Smooth muscle cell of the brain vasculature (primary cell): ENCODE measurements at regions not wholly inside any gene's neighbourhood (a gene's known extent, or its start where the extent isn't known, plus 50 kb on each side); places are given as distances from the start of the nearest gene placed in this dataset.
"Not testable (repeated sequence)": the region's sequence is repeated elsewhere in the genome, so short reads cannot be mapped to it uniquely, and the experiment has no call there.

Source experiments
- DNase-seq: peaks from one replicate; pipeline ENCODE4 v3.0.0-alpha.2; 2012; ENCODE audit warnings: low read depth, low spot score

- DNase-seq: no peak
Measured at GRCh38 chr6:19668710-19669109, 168.5 kb upstream of the ID4 start.

- no peak for DNase-seq
Measured at GRCh38 chr6:19669206-19669605, 168.0 kb upstream of the ID4 start.

GRCh38 chr6:19682859-19683258 lies 154.3 kb upstream of the ID4 start:
- DNase-seq: no peak

- DNase-seq: no peak
Measured at GRCh38 chr6:19690325-19691075, 146.7 kb upstream of the ID4 start.

DNA sequence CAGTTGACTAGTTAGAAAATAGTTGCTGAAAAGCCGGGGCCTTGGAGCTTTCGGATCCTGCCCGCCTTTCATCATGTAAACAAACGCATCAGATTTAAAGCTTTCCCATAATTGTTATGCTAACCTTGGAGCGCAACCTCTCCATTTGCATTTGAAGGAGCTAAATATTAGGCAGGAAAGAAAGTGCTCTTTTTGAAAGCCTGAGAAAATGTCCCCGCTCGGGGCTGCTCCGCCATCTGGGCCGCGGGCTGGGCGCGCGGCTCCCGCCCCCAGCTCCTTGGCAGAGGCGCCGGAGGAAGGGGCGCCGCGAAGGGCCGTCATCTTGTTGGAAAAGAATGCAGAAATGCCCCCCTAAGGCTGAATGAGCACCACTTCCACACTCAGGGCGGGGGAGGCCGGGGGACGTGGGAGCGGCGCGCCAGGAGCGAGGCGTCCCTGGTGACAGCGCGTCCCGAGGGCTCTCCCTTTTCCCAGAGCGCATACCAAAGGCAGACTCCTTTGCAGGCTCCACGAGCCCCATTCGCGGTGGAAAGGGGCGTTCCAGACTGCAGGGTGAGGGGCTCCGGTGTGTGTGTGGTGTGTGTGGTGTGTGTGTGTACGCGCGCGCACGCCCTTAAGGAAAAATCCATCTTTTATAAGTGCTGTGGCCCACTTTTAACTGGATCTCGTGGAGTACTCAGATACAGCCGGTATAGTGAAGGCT lies 145.6 kb upstream of the ID4 start:
- no peak for DNase-seq

- DNase-seq: no peak
Measured at GRCh38 chr6:19692506-19693298, 144.5 kb upstream of the ID4 start.

GRCh38 chr6:19694697-19695096 lies 142.5 kb upstream of the ID4 start:
- no peak for DNase-seq

DNA sequence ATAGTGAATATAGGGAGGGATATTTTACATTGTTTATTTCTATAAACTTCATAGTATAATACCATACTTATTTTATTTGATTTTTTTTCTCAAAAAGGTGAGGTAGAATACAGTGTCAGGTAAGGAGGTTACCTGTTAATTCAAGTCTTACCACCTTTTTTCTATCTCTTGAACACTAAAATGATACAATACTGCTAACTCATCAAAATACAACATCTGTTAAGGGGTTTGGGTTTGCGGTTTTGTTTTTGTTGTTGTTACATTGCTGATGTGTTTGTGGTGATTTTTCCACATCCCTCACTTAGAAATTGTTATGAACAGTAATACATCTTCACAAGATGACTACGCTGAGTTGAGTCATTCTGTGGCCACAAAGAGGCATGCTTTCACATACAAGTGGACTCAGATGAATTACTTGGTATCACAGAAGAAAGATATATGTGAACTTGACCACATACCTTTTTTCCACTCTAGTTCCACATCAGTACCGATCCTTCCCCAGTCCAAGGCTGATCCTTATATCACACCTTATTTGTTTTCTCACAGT lies 139.4 kb upstream of the ID4 start:
- no peak for DNase-seq

DNA sequence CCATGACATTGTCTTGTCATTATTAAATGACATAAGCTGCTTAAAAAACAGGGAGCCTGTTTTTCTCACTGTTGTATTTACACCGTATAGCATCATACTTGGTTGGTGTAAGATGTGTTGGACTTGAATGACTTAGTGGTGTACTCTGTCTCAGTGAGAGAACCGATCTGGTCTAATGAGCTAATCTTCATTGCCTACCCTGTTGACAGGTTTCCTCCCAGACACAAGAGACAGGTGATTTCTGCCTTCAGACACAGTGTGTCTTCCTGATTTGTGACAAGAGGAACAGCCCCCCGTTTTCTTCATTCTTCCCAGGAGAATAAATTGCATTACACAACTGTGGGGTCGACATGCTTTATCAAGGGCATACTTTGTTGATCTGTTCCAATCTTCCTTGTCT lies 137.2 kb upstream of the ID4 start:
- DNase-seq: no peak

- no peak for DNase-seq
Measured at GRCh38 chr6:19705606-19706005, 131.6 kb upstream of the ID4 start.

DNA sequence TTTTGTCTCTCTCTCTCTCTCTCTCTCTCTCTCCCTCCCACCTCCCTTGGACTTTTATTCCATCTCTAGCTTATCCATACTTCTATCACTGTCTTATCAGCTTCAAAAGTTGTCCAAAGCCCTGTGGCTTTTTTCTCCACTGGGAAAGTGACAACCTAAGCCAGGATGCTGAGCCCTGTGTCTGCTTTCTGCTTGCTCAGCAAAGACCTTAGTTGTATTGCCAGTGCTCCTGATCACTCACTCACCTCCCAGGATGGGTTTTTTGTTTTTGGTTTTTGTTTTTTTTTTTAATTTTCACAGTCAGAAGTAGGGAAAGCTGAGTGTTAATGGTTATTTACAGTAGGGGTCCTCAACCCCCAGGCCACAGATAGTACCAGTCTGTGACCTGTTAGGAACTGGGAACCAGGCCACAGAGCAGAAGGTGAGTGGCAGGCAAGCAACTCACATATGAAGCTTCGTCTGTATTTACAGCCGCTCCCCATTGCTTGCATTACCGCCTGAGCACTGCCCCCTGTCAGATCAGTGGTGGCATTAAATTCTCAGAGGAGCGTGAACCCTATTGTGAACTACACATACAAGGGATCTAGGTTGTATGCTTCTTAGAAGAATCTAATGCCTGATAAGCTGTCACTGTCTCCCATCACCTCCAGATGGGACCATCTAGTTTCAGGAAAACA lies 125.0 kb upstream of the ID4 start:
- no peak for DNase-seq

- DNase-seq: no peak
Measured at GRCh38 chr6:19712998-19713397, 124.2 kb upstream of the ID4 start.

DNA sequence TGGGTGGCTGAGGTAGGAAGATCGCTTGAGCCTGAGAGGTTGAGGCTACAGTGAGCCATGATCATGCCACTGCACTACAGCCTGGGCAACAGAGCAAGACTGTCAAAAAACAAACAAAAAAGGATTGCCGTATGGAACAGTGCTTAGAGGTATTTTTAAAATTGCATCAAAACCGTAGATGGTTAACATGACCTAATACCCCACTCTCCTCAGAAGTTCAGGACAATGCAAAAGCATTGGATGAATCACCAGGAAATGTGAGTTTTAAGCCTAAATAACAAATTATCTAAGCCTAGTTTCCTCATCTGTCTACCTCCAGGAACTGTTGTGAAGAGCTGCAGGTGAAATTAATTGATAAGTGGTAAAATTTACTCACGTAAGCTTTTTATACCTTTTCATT lies 123.8 kb upstream of the ID4 start:
- DNase-seq: no peak

- no peak for DNase-seq
Measured at GRCh38 chr6:19713984-19714383, 123.2 kb upstream of the ID4 start.

DNA sequence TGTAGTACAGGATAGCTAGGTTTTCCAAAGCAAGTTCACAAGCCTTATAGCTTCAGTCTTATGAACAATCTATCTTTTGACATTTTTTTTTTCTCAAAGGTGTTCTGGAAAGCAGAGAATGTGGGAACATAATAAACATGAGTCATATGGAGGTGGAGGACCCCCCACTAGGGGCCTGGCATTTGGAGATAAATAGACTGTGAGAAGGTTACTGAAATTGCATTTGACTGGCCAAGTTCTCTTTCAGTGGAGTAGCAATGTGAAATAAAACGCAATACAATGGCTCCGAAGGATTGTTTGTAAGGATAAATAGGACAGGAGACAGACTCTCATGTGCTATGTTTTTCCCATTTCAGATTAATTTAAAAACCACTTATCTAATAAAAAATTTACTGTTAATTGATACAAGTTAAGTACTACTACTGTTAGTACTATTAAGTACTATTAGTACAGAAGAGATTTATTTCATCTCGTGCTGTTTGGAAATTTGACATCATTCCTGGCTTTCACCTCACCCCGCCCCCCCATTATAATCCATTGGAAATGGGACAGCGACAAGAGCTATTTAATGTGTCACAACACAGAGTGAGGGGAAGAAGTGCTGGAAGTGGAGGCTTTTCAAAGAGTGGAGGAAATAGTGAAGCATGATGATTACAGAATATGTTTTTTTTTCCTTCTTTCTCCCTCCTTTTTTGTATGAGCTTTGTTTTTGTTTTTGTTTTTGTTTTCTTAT lies 122.6 kb upstream of the ID4 start:
- DNase-seq: no peak

- DNase-seq: no peak
Measured at GRCh38 chr6:19715167-19715551, 122.0 kb upstream of the ID4 start.

DNA sequence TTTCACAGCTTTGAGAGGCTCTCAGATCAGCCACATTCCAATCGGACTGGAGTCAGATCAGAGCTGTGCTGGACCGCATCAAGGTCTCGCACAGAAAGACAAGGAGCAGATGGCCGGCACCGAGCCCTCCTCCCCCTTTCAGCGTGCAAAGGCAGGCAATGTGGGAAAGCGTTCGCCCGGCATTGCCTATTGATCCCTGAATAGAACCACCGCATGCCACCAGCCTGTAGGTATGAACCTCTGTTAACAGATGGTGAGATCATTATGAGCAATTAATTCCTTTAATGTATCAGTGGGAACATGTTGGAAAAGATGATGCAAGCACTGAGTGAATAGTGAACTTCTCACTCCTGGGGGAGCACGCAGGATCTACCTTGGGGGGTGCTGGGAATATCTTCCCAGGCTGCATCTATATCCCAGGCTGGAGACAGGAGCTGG lies 117.5 kb upstream of the ID4 start:
- no peak for DNase-seq

GRCh38 chr6:19721766-19722377 lies 115.3 kb upstream of the ID4 start:
- no peak for DNase-seq

DNA sequence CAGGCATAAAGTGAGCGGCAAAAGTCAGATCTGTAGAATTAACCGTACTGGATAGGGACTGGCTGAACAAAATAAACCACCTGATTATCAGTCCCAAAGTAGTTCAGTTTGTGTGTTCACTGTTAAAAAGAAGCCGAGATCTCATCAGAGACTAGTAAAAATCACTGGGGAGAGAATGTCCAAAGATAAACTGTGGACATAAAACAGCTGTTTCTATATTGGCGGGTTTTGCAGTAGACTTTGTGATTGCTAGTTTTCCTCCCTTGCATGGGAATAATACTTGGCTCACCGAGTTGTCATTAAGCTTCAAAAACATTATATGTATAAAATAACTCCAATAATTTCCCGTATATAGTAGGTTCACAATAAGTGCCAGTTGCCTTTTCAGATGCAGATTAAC lies 114.2 kb upstream of the ID4 start:
- no peak for DNase-seq

DNA sequence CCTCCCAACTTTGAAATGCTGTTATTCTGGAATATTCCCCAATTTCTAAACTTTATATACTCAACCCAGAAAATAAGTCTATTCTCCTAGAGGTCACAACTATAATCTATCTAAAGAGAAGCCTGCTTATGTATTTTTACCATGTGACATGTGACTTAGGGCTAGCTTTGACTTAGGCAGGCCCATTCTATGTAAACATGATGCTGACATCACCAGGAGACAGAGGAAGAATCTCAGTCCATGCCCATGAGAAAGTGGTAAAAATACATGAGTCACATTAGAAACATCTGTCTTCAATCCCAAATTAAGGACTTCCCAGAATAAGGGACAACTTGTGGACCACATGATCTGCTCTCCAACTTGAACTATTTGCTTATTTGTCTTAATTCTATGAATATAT lies 113.6 kb upstream of the ID4 start:
- DNase-seq: peak; percentile 9

GRCh38 chr6:19725436-19725835 lies 111.7 kb upstream of the ID4 start:
- DNase-seq: not testable (repeated sequence)
